Activated CD4-positive, alpha-beta memory T cell treated with anti-CD3 and anti-CD28 coated beads, Interleukin-2, amount 10 ng/mL, durations not matched to agents 7 days and 5 days (primary cell): ENCODE measurements at regions not wholly inside any gene's neighbourhood (a gene's known extent, or its start where the extent isn't known, plus 50 kb on each side); places are given as distances from the start of the nearest gene placed in this dataset.
"Not testable (repeated sequence)": the region's sequence is repeated elsewhere in the genome, so short reads cannot be mapped to it uniquely, and the experiment has no call there.

ENCODE experiments used
- CTCF ChIA-PET: fragments of 350-600 bp; sonication (Branson Sonifier 250); formaldehyde crosslinking; loops from one replicate; lab custom pipeline; 2021; ENCODE audit warnings: antibody characterized with exemption, inconsistent platforms; lab: Charles Lee
- POLR2A ChIA-PET: fragments of 350-600 bp; sonication (Branson Sonifier 250); formaldehyde crosslinking; loops from one replicate; lab custom pipeline; 2021; ENCODE audit warnings: antibody characterized with exemption; lab: Charles Lee
- DNase-seq: peaks from one replicate; pipeline ENCODE4 v3.0.0-alpha.2; 2020
- H3K27ac Mint-ChIP-seq: one replicate; pipeline ENCODE4 v1.8.0; 2021; ENCODE audit warnings: mild to moderate bottlenecking, mixed read lengths
- H3K27me3 Mint-ChIP-seq: one replicate; pipeline ENCODE4 v1.8.0; 2021; ENCODE audit warnings: mixed read lengths
- H3K36me3 Mint-ChIP-seq: one replicate; pipeline ENCODE4 v1.8.0; 2021; ENCODE audit warnings: low read depth, mixed read lengths
- H3K4me1 Mint-ChIP-seq: one replicate; pipeline ENCODE4 v1.8.0; 2021; ENCODE audit warnings: mixed read lengths
- H3K4me3 Mint-ChIP-seq: one replicate; pipeline ENCODE4 v1.8.0; 2021; ENCODE audit warnings: mild to moderate bottlenecking, mixed read lengths
- H3K9me3 Mint-ChIP-seq: one replicate; pipeline ENCODE4 v1.8.0; 2021; ENCODE audit warnings: mixed read lengths

DNA sequence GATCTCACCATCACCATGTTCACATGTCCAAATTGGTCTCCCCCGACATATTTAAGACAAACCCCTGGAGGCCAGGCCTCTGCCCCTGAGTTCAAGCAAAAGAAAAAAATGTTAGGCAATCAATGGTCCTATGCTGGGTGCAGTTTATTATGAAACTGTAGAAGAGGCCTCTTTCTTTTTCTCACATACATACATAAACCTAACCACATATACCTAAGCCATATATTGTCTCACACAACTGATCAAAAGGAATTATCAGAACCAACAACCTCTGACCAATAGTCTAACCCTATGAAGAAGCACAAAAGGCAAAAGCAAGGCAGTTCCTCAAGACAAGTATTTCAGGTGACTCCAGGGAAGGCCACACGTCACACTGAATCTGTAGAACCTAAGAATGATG is 49.9 kb downstream of the ILRUN start:
- Mint-ChIP-seq H3K36me3 (peaks cover 67% of the 10 kb centered on the region), H3K4me1 (peaks cover 8% of the 10 kb centered on the region), H3K27ac (no peak overlapping the region), H3K4me3 (no peak overlapping the region), H3K27me3 (no peaks in the 10 kb centered on the region), H3K9me3 (no peaks in the 10 kb centered on the region)
- DNase-seq, result no peak
- CTCF ChIA-PET, result no interaction called here
- POLR2A ChIA-PET, result interaction anchor here (1.7 kb wide), 1 partner anchor 10 kb away, joined by 6 read pairs; no protein-coding TSS in a partner anchor

DNA sequence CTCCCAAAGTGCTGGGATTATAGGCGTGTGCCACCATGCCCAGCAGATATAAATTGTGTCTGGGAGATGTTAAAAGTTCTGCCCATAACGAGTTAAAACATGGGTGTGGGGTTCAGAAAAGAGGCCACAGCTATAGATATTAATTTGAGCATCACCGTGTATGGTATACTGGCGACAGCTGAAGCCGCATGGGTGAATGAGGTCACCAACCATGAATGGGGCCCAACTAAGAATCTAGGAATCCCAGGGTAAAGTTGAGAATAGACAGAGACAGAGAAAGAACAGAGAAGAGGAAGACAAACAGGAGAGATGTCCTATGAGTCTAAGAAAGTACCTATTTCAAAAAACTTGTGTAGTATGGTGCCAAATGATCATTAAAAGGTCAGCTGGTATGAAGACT is 50.9 kb downstream of the ILRUN start:
- no peak for DNase-seq
- Mint-ChIP-seq H3K27me3 (no peaks in the 10 kb centered on the region), H3K4me1 (peaks cover 3% of the 10 kb centered on the region), H3K4me3 (no peak overlapping the region), H3K36me3 (peaks cover 59% of the 10 kb centered on the region), H3K9me3 (no peaks in the 10 kb centered on the region), H3K27ac (no peak overlapping the region)
- ChIA-PET POLR2A (interaction anchor here (1.7 kb wide), 1 partner anchor 11 kb away, joined by 6 read pairs; no protein-coding TSS in a partner anchor), CTCF (no interaction called here)

DNA sequence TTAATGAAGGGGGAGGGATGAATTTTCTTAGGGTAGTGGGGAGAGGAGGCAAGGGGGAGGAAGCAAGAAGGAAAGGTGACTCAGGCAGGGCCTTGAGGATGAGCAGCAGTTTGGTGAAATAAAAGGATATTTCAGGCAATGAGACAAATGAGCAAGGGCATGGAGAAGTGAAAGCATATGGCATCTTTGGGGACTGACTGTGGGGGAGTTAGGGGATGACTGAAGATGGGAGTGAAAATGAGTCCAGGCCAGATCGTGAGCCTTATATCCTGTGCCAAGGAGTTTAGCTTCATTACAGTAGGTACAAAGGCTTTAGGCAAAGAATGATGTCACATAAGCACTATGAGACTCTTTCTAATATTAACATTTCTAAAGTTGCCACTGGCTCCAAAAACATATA is 51.9 kb downstream of the ILRUN start:
- Mint-ChIP-seq H3K27me3 (no peaks in the 10 kb centered on the region), H3K4me3 (no peak overlapping the region), H3K9me3 (no peaks in the 10 kb centered on the region), H3K27ac (no peak overlapping the region), H3K36me3 (peaks cover 59% of the 10 kb centered on the region), H3K4me1 (peaks cover 3% of the 10 kb centered on the region)
- POLR2A ChIA-PET, result no interaction called here
- CTCF ChIA-PET, result interaction anchor here (1.2 kb wide), 1 partner anchor 185 kb away, joined by 3 read pairs; no protein-coding TSS in a partner anchor
- no peak for DNase-seq

DNA sequence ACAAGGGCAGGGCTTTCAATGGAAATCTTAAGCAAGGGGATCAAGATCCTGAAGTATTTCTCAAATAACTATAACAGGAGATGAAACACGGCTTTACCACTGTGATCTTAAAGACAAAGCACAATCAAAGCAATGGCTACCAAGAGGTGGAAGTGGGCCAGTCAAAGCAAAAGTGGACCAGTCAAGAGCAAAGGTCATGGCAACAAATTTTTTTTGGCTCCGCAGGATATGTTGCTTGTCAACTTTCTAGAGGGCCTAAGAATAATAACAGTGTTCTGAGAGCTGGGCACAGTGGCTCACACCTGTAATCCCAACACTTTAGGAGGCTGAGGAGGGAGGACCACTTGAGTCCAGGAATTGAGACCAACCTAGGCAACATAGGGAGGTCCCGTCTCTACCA is 54.1 kb downstream of the ILRUN start:
- Mint-ChIP-seq H3K4me3 (no peak overlapping the region), H3K9me3 (no peaks in the 10 kb centered on the region), H3K27me3 (no peaks in the 10 kb centered on the region), H3K36me3 (peaks cover 50% of the 10 kb centered on the region), H3K27ac (no peak overlapping the region), H3K4me1 (peaks cover 7% of the 10 kb centered on the region)
- no peak for DNase-seq
- POLR2A ChIA-PET, result no interaction called here
- CTCF ChIA-PET, result no interaction called here

DNA sequence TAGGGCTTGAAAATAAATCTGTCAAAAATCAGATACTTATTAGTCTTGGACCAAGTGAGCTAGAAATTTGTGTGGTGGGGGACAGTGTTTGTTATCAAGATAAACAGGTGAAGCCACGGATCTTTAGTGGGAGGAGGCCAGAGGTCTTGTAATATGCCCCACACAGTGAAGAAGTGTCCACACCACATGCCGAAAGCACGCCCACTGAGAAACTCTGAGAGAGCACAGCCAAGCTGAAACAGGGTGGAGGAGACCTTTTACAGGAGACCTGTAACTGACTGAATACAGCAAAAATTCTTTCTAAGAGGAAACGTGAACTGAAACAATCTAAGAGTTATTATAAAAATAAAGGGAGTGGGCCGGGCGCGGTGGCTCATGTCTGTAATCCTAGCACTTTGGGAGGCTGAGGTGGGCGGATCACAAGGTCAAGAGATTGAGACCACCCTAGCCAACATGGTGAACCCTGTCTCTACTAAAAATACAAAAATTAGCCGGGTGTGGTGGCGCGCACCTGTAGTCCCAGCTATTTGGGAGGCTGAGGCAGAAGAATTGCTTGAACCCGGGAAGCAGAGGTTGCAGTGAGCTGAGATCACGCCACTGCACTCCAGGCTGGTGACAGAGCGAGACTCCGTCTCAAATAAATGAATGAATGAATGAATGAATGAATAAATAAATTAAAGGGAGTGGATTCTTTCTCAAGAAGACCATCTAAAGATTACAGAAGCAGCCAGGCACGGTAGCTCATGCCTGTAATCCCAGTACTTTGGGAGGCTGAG is 56.3 kb downstream of the ILRUN start:
- H3K27me3 Mint-ChIP-seq, DNase-seq, H3K9me3 Mint-ChIP-seq, H3K4me3 Mint-ChIP-seq, CTCF ChIA-PET, H3K27ac Mint-ChIP-seq, H3K4me1 Mint-ChIP-seq: not testable (repeated sequence)
- peaks cover 38% of the 10 kb centered on the region for H3K36me3 Mint-ChIP-seq
- POLR2A ChIA-PET, result interaction anchor here (1.9 kb wide), 1 partner anchor 14 kb away, joined by 5 read pairs; no protein-coding TSS in a partner anchor

DNA sequence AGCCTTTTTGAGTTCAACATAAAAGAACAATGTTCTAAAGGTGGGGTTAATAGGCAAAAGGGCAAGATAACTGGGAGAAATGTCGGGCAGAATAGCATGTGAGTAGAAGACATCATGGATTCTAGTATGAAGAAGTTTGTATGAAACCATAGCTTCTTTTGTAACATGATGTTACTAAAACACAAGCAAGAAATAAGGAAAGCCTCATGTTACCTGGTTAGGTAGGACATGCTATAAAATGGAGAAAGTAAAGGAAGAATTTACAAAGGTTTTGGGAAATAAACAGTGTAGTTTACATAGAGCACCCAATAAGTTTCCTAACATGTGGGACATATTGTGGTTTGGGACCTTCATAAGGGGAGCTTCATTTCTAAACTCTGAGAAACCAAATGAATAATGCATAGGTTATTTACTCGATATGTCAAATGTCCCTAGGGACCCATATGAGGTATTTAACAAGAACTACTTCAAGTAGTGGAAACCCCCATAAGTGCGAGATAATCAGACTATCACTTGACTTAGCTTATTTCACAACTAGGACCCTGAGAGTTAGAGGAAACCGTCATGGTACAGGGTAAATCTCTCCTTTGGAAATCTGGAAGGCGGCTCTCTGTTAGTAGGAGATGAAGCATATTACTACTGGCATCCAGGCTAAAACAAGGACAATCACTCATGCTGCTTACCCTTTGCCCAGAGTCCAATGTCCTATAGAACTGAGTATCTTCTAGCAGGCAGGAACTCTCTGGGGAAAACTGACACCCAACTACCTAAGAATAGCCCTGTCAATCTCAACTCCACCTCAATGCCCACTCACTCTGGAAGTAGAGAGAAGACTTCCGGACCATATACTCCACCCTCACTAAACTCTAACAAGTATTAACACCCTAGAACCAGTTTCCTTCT is 57.5 kb downstream of the ILRUN start:
- H3K4me1 Mint-ChIP-seq, result peaks cover 3% of the 10 kb centered on the region
- POLR2A ChIA-PET, result interaction anchor here (1.1 to 1.9 kb wide), 2 partner anchors 15 to 57 kb away, joined by 3 to 5 read pairs; partner anchors contain the start of gene ILRUN
- no peak overlapping the region for H3K27ac Mint-ChIP-seq
- H3K36me3 Mint-ChIP-seq, result peaks cover 32% of the 10 kb centered on the region
- H3K27me3 Mint-ChIP-seq, result no peaks in the 10 kb centered on the region
- no peaks in the 10 kb centered on the region for H3K9me3 Mint-ChIP-seq
- no peak for DNase-seq
- H3K4me3 Mint-ChIP-seq, result no peak overlapping the region
- CTCF ChIA-PET, result interaction anchor here (0.6 to 1.0 kb wide), 4 partner anchors 10 to 16 kb away, joined by 3 to 4 read pairs (median 3); no protein-coding TSS in a partner anchor

DNA sequence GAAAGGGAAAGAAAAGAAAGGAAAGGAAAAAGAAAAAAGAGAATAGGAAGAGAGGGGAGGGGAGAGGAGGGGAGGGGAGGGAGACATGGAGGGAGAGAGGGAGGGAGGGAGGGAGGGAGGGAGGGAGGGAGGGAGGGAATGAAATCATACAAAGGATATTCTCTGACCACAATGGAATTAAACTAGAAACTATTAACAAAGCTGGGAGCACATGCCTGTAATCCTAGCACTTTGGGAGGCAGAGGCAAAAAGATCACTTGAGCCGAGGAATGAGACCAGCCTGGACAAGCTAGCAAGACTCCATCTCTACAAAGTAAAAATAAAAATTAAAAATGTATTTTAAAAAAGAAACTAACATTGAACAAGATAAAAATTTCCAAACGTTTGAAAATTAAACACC is 62.8 kb downstream of the ILRUN start:
- Mint-ChIP-seq H3K27me3 (no peaks in the 10 kb centered on the region), H3K4me1 (peaks cover 4% of the 10 kb centered on the region), H3K27ac (no peak overlapping the region), H3K4me3 (no peak overlapping the region), H3K9me3 (no peaks in the 10 kb centered on the region), H3K36me3 (peaks cover 25% of the 10 kb centered on the region)
- POLR2A ChIA-PET, result no interaction called here
- CTCF ChIA-PET, result no interaction called here
- no peak for DNase-seq

DNA sequence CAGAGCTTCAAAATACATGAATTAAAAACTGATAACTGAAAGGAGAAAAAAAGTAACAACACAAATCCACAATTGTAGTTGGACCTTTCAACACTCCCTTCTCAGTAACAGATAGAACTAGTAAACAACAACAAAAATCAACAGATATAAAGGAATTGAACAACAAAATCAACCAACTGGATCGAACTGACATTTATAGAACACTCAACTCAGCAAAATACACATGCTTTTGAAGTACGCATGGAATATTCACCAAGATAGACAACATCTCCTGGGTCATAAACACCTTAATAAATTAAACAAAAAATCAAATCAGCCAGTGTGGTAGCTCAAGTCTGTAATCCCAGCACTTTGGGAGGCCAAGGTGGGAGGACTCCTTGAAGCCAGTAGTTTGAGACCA is 63.3 kb downstream of the ILRUN start:
- no peak for DNase-seq
- Mint-ChIP-seq H3K4me1 (peaks cover 4% of the 10 kb centered on the region), H3K27me3 (no peaks in the 10 kb centered on the region), H3K27ac (no peak overlapping the region), H3K36me3 (peaks cover 25% of the 10 kb centered on the region), H3K9me3 (no peaks in the 10 kb centered on the region), H3K4me3 (no peak overlapping the region)
- ChIA-PET POLR2A (no interaction called here), CTCF (no interaction called here)

DNA sequence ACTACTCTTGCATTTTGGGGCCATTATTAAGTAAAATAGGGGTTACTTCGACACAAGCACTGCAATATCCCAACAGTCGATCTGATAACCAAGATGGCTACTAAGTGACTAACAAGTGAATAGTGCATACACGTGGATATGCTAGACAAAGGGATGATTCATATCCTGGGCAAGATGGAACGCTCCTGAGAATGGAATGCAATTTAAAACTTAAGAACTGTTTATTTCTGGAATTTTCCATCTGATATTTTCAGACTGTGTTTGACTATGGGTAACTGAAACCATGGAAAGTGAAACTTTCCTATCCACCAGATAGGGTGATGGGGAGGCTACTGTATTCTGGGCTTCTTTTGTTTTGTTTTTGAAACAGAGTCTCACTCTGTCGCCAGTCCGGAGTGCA is 66.5 kb downstream of the ILRUN start:
- no peaks in the 10 kb centered on the region for H3K27me3 Mint-ChIP-seq
- no peaks in the 10 kb centered on the region for H3K9me3 Mint-ChIP-seq
- CTCF ChIA-PET, result interaction anchor here (1.1 kb wide), 1 partner anchor 9 kb away, joined by 3 read pairs; no protein-coding TSS in a partner anchor
- peaks cover 22% of the 10 kb centered on the region for H3K36me3 Mint-ChIP-seq
- DNase-seq, result no peak
- no peak overlapping the region for H3K4me3 Mint-ChIP-seq
- POLR2A ChIA-PET, result no interaction called here
- peaks cover 4% of the 10 kb centered on the region for H3K4me1 Mint-ChIP-seq
- H3K27ac Mint-ChIP-seq, result no peak overlapping the region

DNA sequence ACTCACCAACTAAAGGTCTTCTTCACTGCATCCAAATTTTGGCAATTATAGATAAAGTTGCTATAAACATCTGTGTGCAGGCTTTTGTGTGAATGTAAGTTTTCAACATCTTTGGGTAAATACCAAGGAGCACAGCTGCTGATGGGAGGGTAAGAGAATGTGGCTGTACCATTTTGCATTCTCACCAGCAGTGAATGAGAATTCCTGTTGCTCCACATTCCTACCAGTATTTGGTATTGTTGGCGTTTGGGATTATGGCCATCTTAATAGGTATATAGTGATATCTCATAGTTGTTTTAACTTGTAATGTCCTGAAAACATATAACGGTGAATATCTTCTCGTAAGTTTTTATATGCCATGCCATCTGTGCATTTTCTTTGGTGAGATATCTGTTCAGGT is 69.3 kb downstream of the ILRUN start:
- no peak for DNase-seq
- Mint-ChIP-seq H3K4me3 (no peak overlapping the region), H3K27me3 (no peaks in the 10 kb centered on the region), H3K9me3 (no peaks in the 10 kb centered on the region), H3K4me1 (peaks cover 2% of the 10 kb centered on the region), H3K36me3 (peaks cover 15% of the 10 kb centered on the region), H3K27ac (no peak overlapping the region)
- CTCF ChIA-PET, result no interaction called here
- POLR2A ChIA-PET, result no interaction called here

DNA sequence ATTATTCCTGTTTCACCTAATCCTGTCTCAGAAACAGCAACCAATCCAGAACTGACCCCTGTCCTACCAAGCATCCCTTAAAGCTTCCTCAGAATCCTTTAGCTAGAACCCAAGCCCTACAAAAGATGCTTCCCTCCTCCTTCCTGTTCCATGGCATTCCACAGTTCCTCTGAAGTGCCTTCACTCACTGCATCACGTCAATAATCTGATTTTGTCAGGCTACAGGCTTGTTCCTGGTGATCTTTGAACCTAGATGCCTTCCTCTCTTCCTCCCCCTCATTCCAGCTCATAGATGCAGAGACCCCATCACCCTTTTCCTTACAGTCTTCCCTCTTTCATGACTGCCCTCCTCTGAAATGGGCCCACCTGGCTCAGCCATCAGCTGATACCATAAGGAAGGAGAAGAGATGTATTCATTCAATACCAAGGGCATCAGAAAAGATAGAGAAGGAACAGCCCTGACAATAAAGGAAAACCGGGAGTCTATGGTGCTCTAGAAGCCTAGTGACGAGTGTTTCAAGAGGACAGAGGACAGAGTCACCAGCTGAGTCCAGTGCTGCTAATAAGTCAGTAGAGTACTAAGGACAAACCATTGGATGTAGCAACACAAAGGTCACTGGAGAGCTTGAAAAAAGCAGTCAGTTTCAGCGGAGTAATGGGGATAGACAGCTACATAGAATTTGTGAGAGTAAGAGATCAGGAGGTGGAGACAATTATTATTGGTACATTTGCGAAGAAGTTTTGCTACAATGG is 62.5 kb upstream of the SPDEF start:
- no peaks in the 10 kb centered on the region for H3K36me3 Mint-ChIP-seq
- POLR2A ChIA-PET, result interaction anchor here (1.3 kb wide), 1 partner anchor 8 kb away, joined by 3 read pairs; no protein-coding TSS in a partner anchor

DNA sequence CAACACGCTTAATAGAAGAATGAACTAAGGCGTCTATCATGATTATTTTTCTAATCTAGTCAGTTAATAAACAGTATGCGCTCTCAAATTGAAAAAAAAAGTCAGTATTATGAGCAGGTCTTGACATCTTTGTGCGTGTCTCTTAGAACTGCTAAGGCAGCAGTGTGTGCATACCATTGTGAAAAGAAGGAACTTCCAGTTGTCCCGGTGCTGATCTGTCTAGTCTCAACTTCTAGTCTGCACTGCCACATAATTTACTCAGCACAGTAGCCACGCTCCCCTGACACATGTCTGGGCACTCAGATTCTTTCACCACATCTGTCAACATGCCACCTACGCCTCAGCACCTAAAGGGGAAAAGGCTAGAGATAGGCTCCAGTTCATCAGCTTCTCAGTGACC is 61.1 kb upstream of the SPDEF start:
- no peaks in the 10 kb centered on the region for H3K36me3 Mint-ChIP-seq
- ChIA-PET CTCF (no interaction called here), POLR2A (no interaction called here)
- no peak overlapping the region for H3K4me3 Mint-ChIP-seq
- H3K9me3 Mint-ChIP-seq, result no peaks in the 10 kb centered on the region
- H3K27me3 Mint-ChIP-seq, result no peaks in the 10 kb centered on the region
- no peak for DNase-seq
- H3K4me1 Mint-ChIP-seq, result no peaks in the 10 kb centered on the region
- no peak overlapping the region for H3K27ac Mint-ChIP-seq

More for the DNA sequence above, 62.5 kb upstream of the SPDEF start:
- Mint-ChIP-seq H3K27ac (no peak overlapping the region), H3K4me3 (no peak overlapping the region), H3K4me1 (no peaks in the 10 kb centered on the region), H3K27me3 (no peaks in the 10 kb centered on the region), H3K9me3 (no peaks in the 10 kb centered on the region)
- DNase-seq, result no peak
- CTCF ChIA-PET, result no interaction called here
